ENCODE measurements at regions not wholly inside any gene's neighbourhood (a gene's known extent, or its start where the extent isn't known, plus 50 kb on each side); places are given as distances from the start of the nearest gene placed in this dataset.

DNA sequence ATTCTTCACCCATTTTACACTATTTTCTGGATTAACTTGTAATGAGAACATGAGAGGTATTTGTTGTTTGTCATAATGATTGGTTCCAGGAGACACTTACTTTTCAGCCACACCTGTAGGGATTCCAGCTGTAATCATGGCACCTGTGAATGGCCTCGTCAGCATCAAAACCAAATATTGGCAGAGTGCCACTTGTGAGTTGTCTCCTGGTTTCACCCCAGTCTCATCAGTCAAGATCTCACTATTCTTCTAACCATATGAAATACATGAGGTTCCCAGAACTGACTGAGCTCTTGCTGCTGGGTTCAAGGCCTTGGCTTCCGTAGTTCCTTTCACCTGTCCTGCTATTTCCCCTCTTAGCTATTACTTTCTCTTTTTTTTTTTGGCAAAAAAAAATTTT is 246.6 kb upstream of the ADGRL2 start:
- H3K27me3 ChIP-seq (ENCODE audit: control insufficient read depth in 3 of 3, insufficient read depth in 3 of 3, low read length in 3 of 3): no peaks in the 10 kb centered on the region
- H3K9ac ChIP-seq (ENCODE audit: low read depth in 1 of 3, low read length in 3 of 3): no peak overlapping the region
- H3K9me3 ChIP-seq (ENCODE audit: control insufficient read depth in 3 of 3, low read length in 3 of 3): no peaks in the 10 kb centered on the region
- H3K36me3 ChIP-seq (ENCODE audit: control insufficient read depth in 3 of 3, insufficient read depth in 3 of 3, low read length in 3 of 3): no peaks in the 10 kb centered on the region
- H3K27ac ChIP-seq (ENCODE audit: low read depth, low read length): no peak overlapping the region
- no peak overlapping the region for H3K4me3 ChIP-seq (ENCODE audit: low read length in 3 of 3)
- no peaks in the 10 kb centered on the region for H3K4me1 ChIP-seq (ENCODE audit: control insufficient read depth in 3 of 3, insufficient read depth in 3 of 3, low read length in 3 of 3)

DNA sequence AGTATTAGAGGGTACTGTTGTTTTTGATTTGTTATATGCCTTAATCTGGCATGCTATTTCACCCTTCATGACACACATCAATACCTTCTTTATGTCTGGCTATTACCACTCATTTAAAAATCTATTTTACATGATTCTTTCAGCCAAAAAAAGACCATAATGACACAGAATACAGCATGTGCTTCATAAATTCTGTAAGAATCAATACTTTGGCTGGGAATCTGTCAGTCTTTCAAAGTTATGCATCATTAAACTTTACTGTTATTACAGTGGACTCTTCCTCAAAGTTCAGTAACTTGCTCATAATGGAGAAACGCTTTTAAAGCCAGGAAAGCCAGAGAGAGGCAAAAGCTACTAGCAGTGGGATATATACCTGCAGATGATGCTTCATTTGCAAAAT is 247.2 kb upstream of the ADGRL2 start:
- Histone ChIP-seq H3K36me3 (ENCODE audit: control insufficient read depth in 3 of 3, insufficient read depth in 3 of 3, low read length in 3 of 3) (no peaks in the 10 kb centered on the region), H3K9me3 (ENCODE audit: control insufficient read depth in 3 of 3, low read length in 3 of 3) (no peaks in the 10 kb centered on the region), H3K4me3 (ENCODE audit: low read length in 3 of 3) (no peak overlapping the region), H3K27ac (ENCODE audit: low read depth, low read length) (no peak overlapping the region), H3K27me3 (ENCODE audit: control insufficient read depth in 3 of 3, insufficient read depth in 3 of 3, low read length in 3 of 3) (no peaks in the 10 kb centered on the region), H3K9ac (ENCODE audit: low read depth in 1 of 3, low read length in 3 of 3) (no peak overlapping the region), H3K4me1 (ENCODE audit: control insufficient read depth in 3 of 3, insufficient read depth in 3 of 3, low read length in 3 of 3) (no peaks in the 10 kb centered on the region)

DNA sequence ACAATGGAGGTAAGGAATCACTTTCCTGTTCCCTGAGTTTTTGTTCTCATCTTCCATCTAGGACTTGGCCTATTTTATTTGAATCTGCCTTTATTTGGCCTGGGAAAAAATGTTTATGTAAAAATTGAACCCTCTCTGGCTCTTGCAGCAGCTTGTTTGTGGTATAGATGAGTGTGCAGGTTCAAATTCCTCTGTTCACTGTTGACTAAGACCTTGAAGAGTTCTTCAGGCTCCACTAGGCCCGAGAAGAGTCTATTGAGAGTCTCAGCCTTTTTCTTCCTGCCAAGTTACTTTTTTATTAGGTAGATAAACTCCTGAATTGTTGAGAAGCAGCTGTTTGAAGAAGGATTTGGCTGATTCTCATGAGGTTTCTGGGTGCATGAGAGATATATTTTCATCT is 248.8 kb upstream of the ADGRL2 start:
- no peak overlapping the region for H3K27ac ChIP-seq (ENCODE audit: low read depth, low read length)
- H3K27me3 ChIP-seq (ENCODE audit: control insufficient read depth in 3 of 3, insufficient read depth in 3 of 3, low read length in 3 of 3): no peaks in the 10 kb centered on the region
- H3K9ac ChIP-seq (ENCODE audit: low read depth in 1 of 3, low read length in 3 of 3): no peak overlapping the region
- H3K36me3 ChIP-seq (ENCODE audit: control insufficient read depth in 3 of 3, insufficient read depth in 3 of 3, low read length in 3 of 3): no peaks in the 10 kb centered on the region
- no peak overlapping the region for H3K4me3 ChIP-seq (ENCODE audit: low read length in 3 of 3)
- no peaks in the 10 kb centered on the region for H3K9me3 ChIP-seq (ENCODE audit: control insufficient read depth in 3 of 3, low read length in 3 of 3)
- H3K4me1 ChIP-seq (ENCODE audit: control insufficient read depth in 3 of 3, insufficient read depth in 3 of 3, low read length in 3 of 3): no peaks in the 10 kb centered on the region

DNA sequence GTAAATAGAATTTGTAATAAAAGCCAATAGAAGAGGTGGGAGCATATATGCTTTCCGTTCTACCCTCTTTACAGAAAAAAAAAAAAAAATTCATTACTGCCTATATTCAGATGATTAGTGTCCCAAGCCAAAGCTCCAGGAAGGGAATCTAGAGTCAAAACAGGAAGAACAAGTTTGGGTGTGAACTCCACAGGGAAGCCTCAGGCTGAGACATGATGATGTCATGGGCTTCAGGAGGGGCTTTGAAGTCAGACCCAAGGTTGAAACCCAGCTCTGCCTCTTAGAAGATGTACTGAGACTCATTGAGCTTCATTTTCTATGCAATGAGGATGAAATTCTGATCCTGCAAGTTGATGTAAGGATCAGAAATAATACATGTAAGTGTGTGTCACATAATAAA is 250.0 kb upstream of the ADGRL2 start:
- no peaks in the 10 kb centered on the region for H3K27me3 ChIP-seq (ENCODE audit: control insufficient read depth in 3 of 3, insufficient read depth in 3 of 3, low read length in 3 of 3)
- no peak overlapping the region for H3K9ac ChIP-seq (ENCODE audit: low read depth in 1 of 3, low read length in 3 of 3)
- no peak overlapping the region for H3K4me3 ChIP-seq (ENCODE audit: low read length in 3 of 3)
- no peaks in the 10 kb centered on the region for H3K4me1 ChIP-seq (ENCODE audit: control insufficient read depth in 3 of 3, insufficient read depth in 3 of 3, low read length in 3 of 3)
- H3K36me3 ChIP-seq (ENCODE audit: control insufficient read depth in 3 of 3, insufficient read depth in 3 of 3, low read length in 3 of 3): no peaks in the 10 kb centered on the region
- H3K27ac ChIP-seq (ENCODE audit: low read depth, low read length): no peak overlapping the region
- no peaks in the 10 kb centered on the region for H3K9me3 ChIP-seq (ENCODE audit: control insufficient read depth in 3 of 3, low read length in 3 of 3)

DNA sequence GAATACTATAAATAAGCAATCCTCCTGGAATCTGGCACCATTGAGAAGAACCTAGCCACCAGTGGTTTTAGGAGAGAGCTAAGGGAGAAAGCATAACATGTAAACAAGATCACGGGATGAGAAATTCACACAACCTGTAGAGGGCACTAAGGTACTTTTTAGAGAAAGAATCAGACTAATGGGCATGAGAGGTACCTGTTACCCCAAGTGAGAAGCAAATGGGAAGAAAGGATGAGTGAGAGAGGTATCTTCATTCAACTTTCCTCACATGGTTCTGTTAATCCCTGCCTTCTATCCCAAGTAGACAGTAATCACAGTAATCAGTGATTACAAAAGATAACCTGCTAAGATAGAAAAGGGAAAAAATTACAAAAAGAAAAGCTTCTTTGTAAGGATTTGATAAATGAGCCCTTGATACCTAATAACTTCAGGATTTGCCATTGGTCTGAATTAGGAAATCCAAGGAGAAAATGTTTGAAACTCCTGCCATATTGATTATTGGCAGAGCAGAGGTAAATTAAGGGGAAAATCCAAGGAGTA is 251.1 kb upstream of the ADGRL2 start:
- Histone ChIP-seq H3K27ac (ENCODE audit: low read depth, low read length) (no peak overlapping the region), H3K9ac (ENCODE audit: low read depth in 1 of 3, low read length in 3 of 3) (no peak overlapping the region), H3K36me3 (ENCODE audit: control insufficient read depth in 3 of 3, insufficient read depth in 3 of 3, low read length in 3 of 3) (no peaks in the 10 kb centered on the region), H3K4me3 (ENCODE audit: low read length in 3 of 3) (no peak overlapping the region), H3K4me1 (ENCODE audit: control insufficient read depth in 3 of 3, insufficient read depth in 3 of 3, low read length in 3 of 3) (no peaks in the 10 kb centered on the region), H3K9me3 (ENCODE audit: control insufficient read depth in 3 of 3, low read length in 3 of 3) (no peaks in the 10 kb centered on the region), H3K27me3 (ENCODE audit: control insufficient read depth in 3 of 3, insufficient read depth in 3 of 3, low read length in 3 of 3) (no peaks in the 10 kb centered on the region)

DNA sequence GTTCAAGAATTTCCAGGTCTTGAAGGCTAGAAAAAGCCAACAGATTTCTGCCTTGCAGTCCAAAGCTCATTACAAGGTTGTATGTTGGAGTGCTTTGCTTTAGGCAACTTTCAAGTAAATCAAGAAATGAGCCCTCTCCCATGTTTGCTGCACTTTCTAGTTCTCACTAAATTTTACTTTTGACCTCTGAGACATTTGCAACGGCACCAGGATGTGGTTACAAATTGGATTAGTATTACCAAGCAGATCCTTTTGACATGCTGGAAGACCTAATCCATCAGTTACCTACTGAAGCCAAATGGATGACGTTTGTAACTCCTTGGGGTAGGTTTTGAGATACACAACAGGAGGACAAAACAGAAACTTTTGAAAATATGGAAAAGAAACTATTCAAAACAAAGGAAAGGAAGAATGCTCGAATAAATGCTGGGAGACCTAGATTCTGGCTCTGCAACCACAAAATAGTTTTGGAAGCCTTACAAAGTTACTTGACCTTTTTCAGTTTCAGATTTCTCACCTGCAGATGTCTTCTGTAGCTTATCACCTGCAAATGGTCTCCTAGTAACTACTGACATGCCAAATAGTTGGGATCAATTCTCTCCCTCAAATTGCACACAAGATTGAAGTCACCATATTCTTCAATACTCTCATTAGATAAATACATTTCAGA is 251.7 kb upstream of the ADGRL2 start:
- no peak overlapping the region for H3K9ac ChIP-seq (ENCODE audit: low read depth in 1 of 3, low read length in 3 of 3)
- no peaks in the 10 kb centered on the region for H3K27me3 ChIP-seq (ENCODE audit: control insufficient read depth in 3 of 3, insufficient read depth in 3 of 3, low read length in 3 of 3)
- no peaks in the 10 kb centered on the region for H3K9me3 ChIP-seq (ENCODE audit: control insufficient read depth in 3 of 3, low read length in 3 of 3)
- H3K36me3 ChIP-seq (ENCODE audit: control insufficient read depth in 3 of 3, insufficient read depth in 3 of 3, low read length in 3 of 3): no peaks in the 10 kb centered on the region
- no peak overlapping the region for H3K27ac ChIP-seq (ENCODE audit: low read depth, low read length)
- no peak overlapping the region for H3K4me3 ChIP-seq (ENCODE audit: low read length in 3 of 3)
- no peaks in the 10 kb centered on the region for H3K4me1 ChIP-seq (ENCODE audit: control insufficient read depth in 3 of 3, insufficient read depth in 3 of 3, low read length in 3 of 3)

DNA sequence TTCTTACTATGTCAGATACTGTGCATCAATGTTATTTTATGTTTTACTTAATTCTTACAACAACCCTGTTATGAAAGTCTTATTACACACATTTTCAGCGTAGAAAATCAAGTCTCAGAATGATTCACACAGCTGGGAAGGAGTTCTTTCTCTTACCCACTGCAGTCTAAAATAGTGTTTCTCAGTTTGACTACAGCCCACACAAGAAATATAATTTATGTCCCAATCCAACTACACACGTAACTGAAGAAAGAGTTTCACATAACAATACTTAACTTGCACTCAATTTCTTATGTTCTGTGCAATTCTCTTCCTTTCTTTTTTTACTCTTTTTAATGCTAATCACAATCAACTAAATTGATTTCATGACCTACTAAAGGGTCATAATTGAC is 252.8 kb upstream of the ADGRL2 start:
- no peaks in the 10 kb centered on the region for H3K9me3 ChIP-seq (ENCODE audit: control insufficient read depth in 3 of 3, low read length in 3 of 3)
- H3K4me3 ChIP-seq (ENCODE audit: low read length in 3 of 3): no peak overlapping the region
- no peaks in the 10 kb centered on the region for H3K4me1 ChIP-seq (ENCODE audit: control insufficient read depth in 3 of 3, insufficient read depth in 3 of 3, low read length in 3 of 3)
- H3K36me3 ChIP-seq (ENCODE audit: control insufficient read depth in 3 of 3, insufficient read depth in 3 of 3, low read length in 3 of 3): no peaks in the 10 kb centered on the region
- H3K9ac ChIP-seq (ENCODE audit: low read depth in 1 of 3, low read length in 3 of 3): no peak overlapping the region
- no peak overlapping the region for H3K27ac ChIP-seq (ENCODE audit: low read depth, low read length)
- no peaks in the 10 kb centered on the region for H3K27me3 ChIP-seq (ENCODE audit: control insufficient read depth in 3 of 3, insufficient read depth in 3 of 3, low read length in 3 of 3)

DNA sequence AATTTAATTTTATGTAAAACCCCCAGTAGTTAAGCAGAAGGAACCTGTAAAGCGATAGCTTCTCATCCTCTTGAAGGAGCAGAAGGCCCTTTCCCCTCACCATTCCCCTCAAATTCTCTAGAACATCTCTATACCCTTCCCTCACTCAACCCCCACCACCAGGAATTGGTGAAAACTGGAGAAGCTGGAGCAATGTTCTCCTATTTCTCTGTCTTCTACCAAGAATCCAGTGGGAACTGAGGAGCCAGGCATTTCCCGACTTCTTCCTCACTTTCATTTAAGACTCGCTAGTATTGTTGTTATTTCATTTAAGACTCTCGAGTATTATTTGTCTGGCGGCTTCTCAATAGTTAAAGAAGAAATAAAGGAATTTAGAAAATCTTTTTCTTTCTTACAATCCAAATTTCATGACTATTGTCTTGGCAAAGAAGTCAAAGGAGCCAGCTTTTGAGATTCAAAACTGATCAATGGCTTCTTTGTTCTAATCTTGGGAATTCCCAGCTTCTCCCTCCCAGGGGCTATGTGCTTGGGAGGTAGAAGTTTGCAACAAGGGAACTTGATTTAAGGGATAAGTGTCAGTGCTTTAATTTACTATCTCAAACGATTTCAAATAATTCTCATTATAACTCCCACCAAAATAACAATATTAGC is 253.3 kb upstream of the ADGRL2 start:
- H3K27me3 ChIP-seq (ENCODE audit: control insufficient read depth in 3 of 3, insufficient read depth in 3 of 3, low read length in 3 of 3): no peaks in the 10 kb centered on the region
- H3K9me3 ChIP-seq (ENCODE audit: control insufficient read depth in 3 of 3, low read length in 3 of 3): no peaks in the 10 kb centered on the region
- H3K9ac ChIP-seq (ENCODE audit: low read depth in 1 of 3, low read length in 3 of 3): no peak overlapping the region
- H3K27ac ChIP-seq (ENCODE audit: low read depth, low read length): no peak overlapping the region
- H3K4me1 ChIP-seq (ENCODE audit: control insufficient read depth in 3 of 3, insufficient read depth in 3 of 3, low read length in 3 of 3): no peaks in the 10 kb centered on the region
- H3K4me3 ChIP-seq (ENCODE audit: low read length in 3 of 3): no peak overlapping the region
- H3K36me3 ChIP-seq (ENCODE audit: control insufficient read depth in 3 of 3, insufficient read depth in 3 of 3, low read length in 3 of 3): no peaks in the 10 kb centered on the region

DNA sequence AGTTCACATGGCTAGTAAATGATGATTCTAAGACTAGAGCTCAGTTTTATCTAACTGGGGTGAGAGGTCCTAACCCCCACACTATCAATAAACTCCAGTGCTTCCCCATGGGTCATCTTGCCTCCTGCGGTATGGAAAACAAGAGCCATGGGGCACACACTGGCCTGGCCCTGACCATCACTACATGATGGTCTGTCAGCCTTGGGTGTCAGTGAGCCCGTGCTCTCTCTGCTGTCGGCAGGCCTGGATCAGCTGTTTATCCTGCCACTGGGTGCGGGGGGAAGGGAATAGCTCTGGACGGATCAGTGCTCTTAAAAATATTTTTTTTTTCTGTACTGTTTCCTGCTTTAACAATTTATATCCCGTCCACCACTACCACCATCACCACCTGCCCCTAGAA is 255.0 kb upstream of the ADGRL2 start:
- Histone ChIP-seq H3K9me3 (ENCODE audit: control insufficient read depth in 3 of 3, low read length in 3 of 3) (no peaks in the 10 kb centered on the region), H3K27ac (ENCODE audit: low read depth, low read length) (no peak overlapping the region), H3K36me3 (ENCODE audit: control insufficient read depth in 3 of 3, insufficient read depth in 3 of 3, low read length in 3 of 3) (no peaks in the 10 kb centered on the region), H3K4me1 (ENCODE audit: control insufficient read depth in 3 of 3, insufficient read depth in 3 of 3, low read length in 3 of 3) (no peaks in the 10 kb centered on the region), H3K9ac (ENCODE audit: low read depth in 1 of 3, low read length in 3 of 3) (no peak overlapping the region), H3K27me3 (ENCODE audit: control insufficient read depth in 3 of 3, insufficient read depth in 3 of 3, low read length in 3 of 3) (no peaks in the 10 kb centered on the region), H3K4me3 (ENCODE audit: low read length in 3 of 3) (no peak overlapping the region)

DNA sequence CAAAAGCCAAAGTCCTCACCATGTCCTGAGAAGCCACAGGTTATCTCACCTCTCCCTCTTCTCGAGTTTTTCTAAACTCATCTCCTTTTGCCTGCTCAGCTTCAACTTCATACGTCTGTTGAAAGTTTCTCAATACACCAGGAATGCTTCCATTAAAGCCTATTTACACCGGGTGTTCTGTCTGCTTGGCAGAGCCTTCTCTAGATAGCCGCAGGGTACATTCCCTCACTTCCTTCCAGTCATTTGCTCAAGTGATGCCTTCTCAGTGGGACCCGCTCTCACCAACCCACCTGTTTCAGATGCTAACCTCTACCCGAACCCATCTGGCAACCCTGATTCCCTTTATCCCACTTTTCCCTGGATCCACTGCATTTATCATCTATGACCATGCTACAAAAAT is 257.0 kb upstream of the ADGRL2 start:
- Histone ChIP-seq H3K9me3 (ENCODE audit: control insufficient read depth in 3 of 3, low read length in 3 of 3) (no peaks in the 10 kb centered on the region), H3K9ac (ENCODE audit: low read depth in 1 of 3, low read length in 3 of 3) (no peak overlapping the region), H3K27ac (ENCODE audit: low read depth, low read length) (no peak overlapping the region)

More for the DNA sequence above, 257.0 kb upstream of the ADGRL2 start:
- H3K4me3 ChIP-seq (ENCODE audit: low read length in 3 of 3): no peak overlapping the region
- H3K27me3 ChIP-seq (ENCODE audit: control insufficient read depth in 3 of 3, insufficient read depth in 3 of 3, low read length in 3 of 3): no peaks in the 10 kb centered on the region
- no peaks in the 10 kb centered on the region for H3K4me1 ChIP-seq (ENCODE audit: control insufficient read depth in 3 of 3, insufficient read depth in 3 of 3, low read length in 3 of 3)
- H3K36me3 ChIP-seq (ENCODE audit: control insufficient read depth in 3 of 3, insufficient read depth in 3 of 3, low read length in 3 of 3): no peaks in the 10 kb centered on the region
